SK-N-SH treated with all-trans-retinoic acid at 6 μM for 48 hours (cell line): ENCODE measurements at regions not wholly inside any gene's neighbourhood (a gene's known extent, or its start where the extent isn't known, plus 50 kb on each side); places are given as distances from the start of the nearest gene placed in this dataset.

Experiments used
- ARNTL ChIP-seq: fragments of 450-650 bp; formaldehyde crosslinking; IDR thresholded peaks from 2 replicates; pipeline ENCODE4 v1.5.0; 2020; ENCODE audit warnings: low read depth, mild to moderate bottlenecking, moderate library complexity, borderline replicate concordance
- CSDC2 ChIP-seq: fragments of 250-450 bp; sonication (Bioruptor Pico); IDR thresholded peaks from 2 replicates; pipeline ENCODE4 v1.5.0; 2020; ENCODE audit warnings: mild to moderate bottlenecking, moderate library complexity
- ESRRG ChIP-seq: fragments of 250-450 bp; sonication (Bioruptor Pico); IDR thresholded peaks from 2 replicates; pipeline ENCODE4 v1.6.1; 2021; ENCODE audit warnings: mild to moderate bottlenecking
- OSR1 ChIP-seq: fragments of 250-450 bp; sonication (Bioruptor Pico); IDR thresholded peaks from 2 replicates; pipeline ENCODE4 v1.8.0; 2022; ENCODE audit warnings: moderate library complexity, mild to moderate bottlenecking, inconsistent platforms
- RARB ChIP-seq: fragments of 250-450 bp; sonication (Bioruptor Pico); IDR thresholded peaks from 2 replicates; pipeline ENCODE4 v1.8.0; 2021; ENCODE audit warnings: mild to moderate bottlenecking, moderate library complexity
- SNAI2 ChIP-seq: fragments of 250-450 bp; sonication (Bioruptor Pico); IDR thresholded peaks from 2 replicates; pipeline ENCODE4 v1.5.0; 2020; ENCODE audit warnings: mild to moderate bottlenecking, moderate library complexity
- TCF4 ChIP-seq: fragments of 250-450 bp; sonication (Bioruptor Pico); IDR thresholded peaks from 2 replicates; pipeline ENCODE4 v1.8.0; 2021; ENCODE audit warnings: mild to moderate bottlenecking, moderate library complexity, borderline replicate concordance
- ZC3H10 ChIP-seq: fragments of 250-450 bp; sonication (Bioruptor Pico); IDR thresholded peaks from 2 replicates; pipeline ENCODE4 v1.5.1; 2021; ENCODE audit warnings: mild to moderate bottlenecking, moderate library complexity
- ZFP30 ChIP-seq: fragments of 450-650 bp; formaldehyde crosslinking; IDR thresholded peaks from 2 replicates; pipeline ENCODE4 v1.5.0; 2022; ENCODE audit warnings: mild to moderate bottlenecking, moderate library complexity
- TF ChIP-seq, protein P1 (sequence below): fragments of 250-450 bp; sonication (Bioruptor Pico); IDR thresholded peaks from 2 replicates; pipeline ENCODE4 v1.8.0; 2020; ENCODE audit warnings: mild to moderate bottlenecking, moderate library complexity, borderline replicate concordance
- TF ChIP-seq, protein P2 (sequence below): fragments of 250-450 bp; sonication (Bioruptor Pico); IDR thresholded peaks from 2 replicates; pipeline ENCODE4 v1.8.0; 2021; ENCODE audit warnings: low read depth, mild to moderate bottlenecking, moderate library complexity, borderline replicate concordance
- TF ChIP-seq, protein P3 (sequence below): fragments of 250-450 bp; sonication (Bioruptor Pico); IDR thresholded peaks from 2 replicates; pipeline ENCODE4 v1.5.0; 2020; ENCODE audit warnings: mild to moderate bottlenecking, moderate library complexity

DNA sequence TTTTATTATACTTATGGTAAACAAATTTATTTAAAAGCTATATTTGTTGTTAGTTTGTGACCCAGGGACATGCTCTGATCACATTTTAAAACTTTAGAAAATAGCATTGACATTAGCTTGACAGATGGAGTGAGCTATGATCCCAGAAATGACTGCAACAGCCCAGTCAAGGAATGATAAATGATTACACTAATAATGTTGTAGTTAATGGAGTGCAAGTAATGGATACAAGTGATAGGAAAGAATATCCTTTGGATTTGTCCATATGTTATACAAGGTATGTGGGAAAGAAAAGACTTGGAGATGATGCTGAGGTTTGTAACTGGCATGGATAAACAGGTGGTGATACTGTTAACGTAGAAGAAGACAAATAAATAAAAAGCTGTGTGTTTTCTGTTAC is 1908.7 kb downstream of the MRPL39 start:
- TF ChIP-seq RARB (CRISPR knock-in tag) (no peak), TCF4 (CRISPR knock-in tag) (no peak), ZFP30 (CRISPR knock-in tag) (no peak), OSR1 (CRISPR knock-in tag) (no peak), SNAI2 (CRISPR knock-in tag) (no peak), ARNTL (CRISPR knock-in tag) (no peak), ZC3H10 (CRISPR knock-in tag) (no peak), ESRRG (CRISPR knock-in tag) (no peak), CSDC2 (CRISPR knock-in tag) (no peak)
- TF ChIP-seq, protein P1, sequence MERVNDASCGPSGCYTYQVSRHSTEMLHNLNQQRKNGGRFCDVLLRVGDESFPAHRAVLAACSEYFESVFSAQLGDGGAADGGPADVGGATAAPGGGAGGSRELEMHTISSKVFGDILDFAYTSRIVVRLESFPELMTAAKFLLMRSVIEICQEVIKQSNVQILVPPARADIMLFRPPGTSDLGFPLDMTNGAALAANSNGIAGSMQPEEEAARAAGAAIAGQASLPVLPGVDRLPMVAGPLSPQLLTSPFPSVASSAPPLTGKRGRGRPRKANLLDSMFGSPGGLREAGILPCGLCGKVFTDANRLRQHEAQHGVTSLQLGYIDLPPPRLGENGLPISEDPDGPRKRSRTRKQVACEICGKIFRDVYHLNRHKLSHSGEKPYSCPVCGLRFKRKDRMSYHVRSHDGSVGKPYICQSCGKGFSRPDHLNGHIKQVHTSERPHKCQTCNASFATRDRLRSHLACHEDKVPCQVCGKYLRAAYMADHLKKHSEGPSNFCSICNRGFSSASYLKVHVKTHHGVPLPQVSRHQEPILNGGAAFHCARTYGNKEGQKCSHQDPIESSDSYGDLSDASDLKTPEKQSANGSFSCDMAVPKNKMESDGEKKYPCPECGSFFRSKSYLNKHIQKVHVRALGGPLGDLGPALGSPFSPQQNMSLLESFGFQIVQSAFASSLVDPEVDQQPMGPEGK (CRISPR knock-in tag), result no peak
- TF ChIP-seq, protein P2, sequence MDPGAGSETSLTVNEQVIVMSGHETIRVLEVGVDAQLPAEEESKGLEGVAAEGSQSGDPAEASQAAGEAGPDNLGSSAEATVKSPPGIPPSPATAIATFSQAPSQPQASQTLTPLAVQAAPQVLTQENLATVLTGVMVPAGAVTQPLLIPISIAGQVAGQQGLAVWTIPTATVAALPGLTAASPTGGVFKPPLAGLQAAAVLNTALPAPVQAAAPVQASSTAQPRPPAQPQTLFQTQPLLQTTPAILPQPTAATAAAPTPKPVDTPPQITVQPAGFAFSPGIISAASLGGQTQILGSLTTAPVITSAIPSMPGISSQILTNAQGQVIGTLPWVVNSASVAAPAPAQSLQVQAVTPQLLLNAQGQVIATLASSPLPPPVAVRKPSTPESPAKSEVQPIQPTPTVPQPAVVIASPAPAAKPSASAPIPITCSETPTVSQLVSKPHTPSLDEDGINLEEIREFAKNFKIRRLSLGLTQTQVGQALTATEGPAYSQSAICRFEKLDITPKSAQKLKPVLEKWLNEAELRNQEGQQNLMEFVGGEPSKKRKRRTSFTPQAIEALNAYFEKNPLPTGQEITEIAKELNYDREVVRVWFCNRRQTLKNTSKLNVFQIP (CRISPR knock-in tag), result no peak
- TF ChIP-seq, protein P3, sequence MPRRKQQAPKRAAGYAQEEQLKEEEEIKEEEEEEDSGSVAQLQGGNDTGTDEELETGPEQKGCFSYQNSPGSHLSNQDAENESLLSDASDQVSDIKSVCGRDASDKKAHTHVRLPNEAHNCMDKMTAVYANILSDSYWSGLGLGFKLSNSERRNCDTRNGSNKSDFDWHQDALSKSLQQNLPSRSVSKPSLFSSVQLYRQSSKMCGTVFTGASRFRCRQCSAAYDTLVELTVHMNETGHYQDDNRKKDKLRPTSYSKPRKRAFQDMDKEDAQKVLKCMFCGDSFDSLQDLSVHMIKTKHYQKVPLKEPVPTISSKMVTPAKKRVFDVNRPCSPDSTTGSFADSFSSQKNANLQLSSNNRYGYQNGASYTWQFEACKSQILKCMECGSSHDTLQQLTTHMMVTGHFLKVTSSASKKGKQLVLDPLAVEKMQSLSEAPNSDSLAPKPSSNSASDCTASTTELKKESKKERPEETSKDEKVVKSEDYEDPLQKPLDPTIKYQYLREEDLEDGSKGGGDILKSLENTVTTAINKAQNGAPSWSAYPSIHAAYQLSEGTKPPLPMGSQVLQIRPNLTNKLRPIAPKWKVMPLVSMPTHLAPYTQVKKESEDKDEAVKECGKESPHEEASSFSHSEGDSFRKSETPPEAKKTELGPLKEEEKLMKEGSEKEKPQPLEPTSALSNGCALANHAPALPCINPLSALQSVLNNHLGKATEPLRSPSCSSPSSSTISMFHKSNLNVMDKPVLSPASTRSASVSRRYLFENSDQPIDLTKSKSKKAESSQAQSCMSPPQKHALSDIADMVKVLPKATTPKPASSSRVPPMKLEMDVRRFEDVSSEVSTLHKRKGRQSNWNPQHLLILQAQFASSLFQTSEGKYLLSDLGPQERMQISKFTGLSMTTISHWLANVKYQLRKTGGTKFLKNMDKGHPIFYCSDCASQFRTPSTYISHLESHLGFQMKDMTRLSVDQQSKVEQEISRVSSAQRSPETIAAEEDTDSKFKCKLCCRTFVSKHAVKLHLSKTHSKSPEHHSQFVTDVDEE (CRISPR knock-in tag), result no peak
